Stimulated activated naive CD8-positive, alpha-beta T cell treated with anti-CD3 and anti-CD28 coated beads, Interleukin-15, Interleukin-2, amounts not matched to agents 100 U/mL and 50 U/mL, for 24 hours (primary cell): ENCODE measurements at regions not wholly inside any gene's neighbourhood (a gene's known extent, or its start where the extent isn't known, plus 50 kb on each side); places are given as distances from the start of the nearest gene placed in this dataset.
"Not testable (repeated sequence)": the region's sequence is repeated elsewhere in the genome, so short reads cannot be mapped to it uniquely, and the experiment has no call there.

Experiments used
- ATAC-seq: fragments of 150-1000 bp; cut with Tn5 transposase; one replicate; pipeline ENCODE4 v1.10.0; 2021
- DNase-seq: peaks from one replicate; pipeline ENCODE4 v3.0.0; 2021

DNA sequence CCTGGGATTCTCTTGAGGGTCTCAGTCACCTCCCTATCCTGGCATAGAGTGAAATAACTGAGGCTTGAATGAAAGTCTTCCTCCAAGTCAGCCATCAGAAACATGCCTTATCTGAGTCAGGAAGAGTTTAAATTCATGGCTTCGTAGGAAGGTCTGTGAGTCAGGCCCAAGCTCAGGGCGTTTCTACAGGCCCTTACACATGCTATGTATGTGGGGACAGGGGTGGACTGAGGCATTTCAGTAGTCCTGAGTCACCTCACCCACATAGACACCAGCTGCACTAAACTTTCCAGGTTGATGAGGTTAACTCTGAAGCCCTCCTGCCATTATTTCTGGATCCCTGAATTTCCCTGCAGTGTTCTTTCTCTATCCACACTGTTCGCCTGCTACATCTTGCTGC, 134.6 kb upstream of the RCN1 start:
- ATAC-seq (peak; percentile 61), DNase-seq (no peak)

GRCh38 chr11:31955838-31956237, 135.0 kb upstream of the RCN1 start:
- no peak for DNase-seq
- no peak for ATAC-seq

- no peak for ATAC-seq
- no peak for DNase-seq
These were observed 137.0 kb upstream of the RCN1 start for GRCh38 chr11:31953803-31954327.

- ATAC-seq = not testable (repeated sequence)
These were observed 138.6 kb upstream of the PAX6 start for GRCh38 chr11:31949733-31950200.

DNA sequence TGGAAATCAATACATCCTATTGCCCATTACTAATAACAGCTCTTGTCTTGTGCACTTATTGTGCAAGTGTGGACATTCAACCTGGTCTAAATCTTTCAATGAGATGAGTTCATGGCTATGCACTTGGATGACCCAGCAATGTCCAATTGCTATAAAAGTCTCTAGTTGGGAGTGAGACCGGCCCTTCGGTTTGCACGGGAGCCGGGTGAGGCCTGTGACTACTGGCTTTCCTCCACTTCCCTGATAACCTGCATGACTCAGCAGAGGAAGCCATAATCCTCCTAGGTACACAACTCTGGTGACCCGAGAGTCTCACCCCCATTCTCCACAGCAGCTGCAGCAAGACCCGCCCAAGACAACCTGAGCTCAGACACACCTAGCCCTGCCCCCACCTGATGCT, 135.9 kb upstream of the PAX6 start:
- ATAC-seq (no peak), DNase-seq (no peak)

More at GRCh38 chr11:31949733-31950200, 138.6 kb upstream of the PAX6 start:
- not testable (repeated sequence) for DNase-seq

DNA sequence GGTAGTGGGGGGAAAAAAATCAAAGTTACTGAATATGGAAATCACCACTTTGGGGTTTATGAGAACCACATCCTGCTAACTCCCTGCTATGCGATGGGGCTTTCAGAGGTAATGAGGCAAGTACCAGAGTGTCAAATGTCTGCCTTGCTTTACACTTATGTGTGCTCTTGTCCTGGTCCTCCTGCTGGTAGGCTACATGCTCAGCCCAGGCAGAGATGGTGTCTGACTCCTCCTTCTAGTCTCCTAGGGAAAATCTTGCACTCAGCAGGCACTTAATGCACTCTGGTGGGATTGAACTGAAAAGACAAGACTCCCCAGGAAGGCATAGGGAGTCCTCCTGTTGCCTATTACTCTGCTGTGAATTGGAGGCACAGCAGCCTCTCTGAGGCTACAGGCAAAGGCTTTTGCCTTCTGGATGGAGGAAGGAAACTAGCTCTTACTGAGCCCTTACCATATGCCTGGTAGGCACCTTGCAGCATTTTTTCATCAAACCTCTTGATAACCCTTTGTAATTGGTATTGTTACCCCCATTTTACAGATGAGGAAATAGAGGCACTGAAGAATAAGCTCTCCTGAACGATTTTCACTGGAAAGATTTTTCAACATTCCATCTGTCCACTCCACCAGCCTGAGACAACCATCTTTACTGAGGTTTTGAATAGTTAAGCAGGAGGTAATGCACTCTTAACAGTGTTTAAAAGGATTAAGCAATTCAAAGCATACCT, 132.1 kb upstream of the PAX6 start:
- DNase-seq (no peak), ATAC-seq (peak; percentile 61)

DNA sequence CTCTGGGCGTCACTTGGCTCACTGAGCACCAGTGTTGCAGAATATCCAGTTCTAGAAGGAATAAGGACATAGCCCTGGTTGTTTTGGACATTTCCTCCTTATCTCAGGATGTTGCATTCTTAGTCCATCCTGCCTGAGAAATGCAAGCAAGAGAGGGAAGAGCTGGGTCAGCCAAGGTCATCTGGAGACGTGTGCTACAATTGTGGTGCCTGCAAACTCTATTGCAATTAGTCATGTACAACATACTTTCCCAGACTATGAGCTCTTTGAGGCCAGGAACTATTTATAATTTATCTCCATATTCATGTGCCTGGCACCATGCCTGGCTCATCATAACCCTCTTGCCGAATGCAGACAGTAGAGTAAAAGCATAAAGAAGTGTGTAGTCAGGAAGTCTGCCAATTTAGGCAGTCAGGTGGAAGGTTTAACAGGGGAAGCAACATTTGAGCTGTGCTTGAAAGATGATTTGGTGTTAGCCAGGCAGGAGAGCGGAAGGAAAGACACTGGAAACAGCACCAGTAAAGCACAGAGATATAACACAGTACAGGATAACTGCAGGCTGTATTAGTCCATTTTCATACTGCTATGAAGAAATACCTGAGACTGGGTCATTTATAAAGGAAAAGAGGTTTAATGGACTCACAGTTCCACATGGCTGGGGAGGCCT, 129.4 kb upstream of the PAX6 start:
- no peak for DNase-seq

DNA sequence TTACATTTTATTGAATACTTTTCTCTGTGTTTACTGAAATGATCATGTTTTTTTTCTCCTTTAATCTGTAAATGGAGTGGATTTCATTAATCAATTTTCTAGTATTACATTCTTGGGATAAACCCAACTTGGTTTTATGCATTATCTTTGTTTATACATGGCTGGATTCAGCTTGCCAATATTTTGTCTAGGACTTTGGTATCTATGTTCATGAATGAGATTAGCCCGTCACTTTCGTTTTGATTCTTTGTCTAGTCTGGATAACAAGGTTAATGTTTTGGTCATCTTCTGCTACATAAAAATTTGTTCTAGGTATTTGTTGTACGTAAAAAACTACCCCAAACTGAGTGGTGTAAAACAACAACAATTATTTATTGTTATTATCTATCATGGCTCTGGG, 127.9 kb upstream of the PAX6 start:
- ATAC-seq (no peak), DNase-seq (no peak)

More for the DNA sequence above, 129.4 kb upstream of the PAX6 start:
- no peak for ATAC-seq

GRCh38 chr11:31936312-31936711, 125.2 kb upstream of the PAX6 start:
- DNase-seq (no peak), ATAC-seq (no peak)

DNA sequence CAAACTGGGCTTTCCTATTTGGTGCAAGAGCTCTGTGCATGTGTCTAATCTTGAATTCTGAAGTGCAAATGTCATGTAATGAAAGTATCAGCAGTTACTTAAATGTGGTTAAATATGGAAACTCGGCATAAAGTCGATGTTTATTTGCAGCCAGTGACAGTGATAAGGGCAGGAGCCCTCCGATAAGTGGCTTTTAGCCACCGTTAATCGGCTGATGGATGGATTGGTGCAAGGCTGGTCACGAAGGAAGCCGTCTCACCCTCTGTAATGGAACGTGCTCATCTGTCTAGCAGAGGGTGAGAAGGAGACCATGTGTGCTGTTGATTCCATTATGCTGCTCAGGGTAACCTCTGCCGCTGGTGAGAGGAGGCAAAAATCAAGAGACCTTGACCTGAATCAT, 121.8 kb upstream of the PAX6 start:
- no peak for ATAC-seq

DNA sequence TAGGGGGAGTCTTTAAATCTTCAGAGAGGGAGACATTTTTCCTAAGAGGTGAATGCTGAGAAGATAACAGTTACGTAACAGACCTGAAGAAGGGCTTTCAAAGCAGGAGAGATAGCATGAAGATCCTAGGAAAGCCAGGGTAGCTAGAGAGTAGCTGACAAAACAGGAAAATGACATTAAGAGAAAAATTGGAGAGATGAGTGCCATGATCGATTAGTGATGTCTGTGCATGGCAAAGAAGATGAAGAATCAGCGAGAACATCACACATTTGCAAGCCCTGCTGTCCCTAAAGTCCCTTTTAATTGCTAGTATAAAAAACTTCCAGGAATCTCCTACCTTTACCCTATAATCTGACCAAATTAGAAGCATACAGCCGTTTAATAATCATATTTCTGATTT, 116.9 kb upstream of the PAX6 start:
- ATAC-seq (no peak), DNase-seq (no peak)

More for the DNA sequence above, 121.8 kb upstream of the PAX6 start:
- DNase-seq = no peak

GRCh38 chr11:31926816-31927528, 115.8 kb upstream of the PAX6 start:
- DNase-seq (no peak), ATAC-seq (no peak)

- DNase-seq = no peak
- ATAC-seq = no peak
These were observed 115.0 kb upstream of the PAX6 start for GRCh38 chr11:31926106-31926505.

DNA sequence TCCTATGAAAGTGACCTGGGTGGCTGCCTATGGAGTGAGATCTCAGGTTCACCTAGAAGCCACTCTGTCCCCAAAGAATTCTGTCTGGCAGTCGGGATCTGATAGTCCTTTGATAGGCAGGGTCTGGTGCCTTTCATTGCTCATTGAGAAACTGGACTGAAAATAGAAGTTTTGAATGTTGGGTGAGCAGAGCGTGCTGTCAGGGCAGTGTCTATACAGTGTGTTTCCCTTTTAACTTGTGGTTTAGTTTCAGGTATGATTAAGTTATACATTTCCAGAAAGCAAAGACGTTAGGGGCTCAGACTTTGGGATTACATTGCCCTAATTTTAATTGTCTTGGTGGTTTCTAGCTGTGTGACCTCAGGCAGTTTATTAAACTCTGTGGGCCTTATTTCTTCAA, 111.3 kb upstream of the PAX6 start:
- no peak for DNase-seq
- no peak for ATAC-seq

DNA sequence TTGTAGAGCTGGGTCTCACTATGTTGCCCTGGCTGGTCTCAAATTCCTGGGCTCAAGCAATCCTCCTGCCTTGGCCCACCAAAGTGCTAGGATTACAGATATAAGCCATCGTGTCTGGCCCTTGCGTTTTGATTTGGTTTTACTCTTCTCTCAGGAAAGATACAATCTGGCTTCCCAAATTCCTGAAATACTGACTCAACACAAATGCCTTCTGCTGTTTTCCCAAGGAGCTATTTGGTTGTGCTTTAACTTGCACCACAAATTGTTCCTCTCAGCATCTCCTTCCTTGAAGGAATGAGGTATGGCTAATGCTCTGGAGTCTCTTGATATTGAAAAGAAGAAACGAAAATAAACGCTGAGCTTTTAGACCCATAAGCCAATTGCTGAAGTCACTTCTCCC, 110.0 kb upstream of the PAX6 start:
- ATAC-seq (no peak), DNase-seq (no peak)

DNA sequence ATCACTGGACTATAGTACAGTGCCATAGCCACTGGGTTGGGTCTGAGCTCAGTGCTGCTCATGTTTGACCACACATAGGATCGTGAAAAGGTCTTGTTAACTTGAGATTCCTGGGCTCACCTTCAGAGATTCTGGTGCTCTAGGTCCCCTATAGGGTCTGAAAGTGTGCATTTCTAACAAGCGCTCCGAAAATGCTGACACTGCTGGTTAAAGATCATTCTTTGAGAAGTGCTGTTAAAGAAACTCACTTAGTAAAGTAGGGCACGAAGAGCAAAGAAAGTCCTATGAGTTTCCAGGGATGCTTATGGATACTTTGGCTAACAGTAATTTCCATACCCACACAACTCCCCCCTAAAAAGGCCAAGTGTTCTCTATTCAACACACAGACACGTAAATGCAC, 108.1 kb upstream of the PAX6 start:
- DNase-seq (no peak), ATAC-seq (no peak)

GRCh38 chr11:31915867-31916266, 104.7 kb upstream of the PAX6 start:
- DNase-seq (no peak), ATAC-seq (no peak)

DNA sequence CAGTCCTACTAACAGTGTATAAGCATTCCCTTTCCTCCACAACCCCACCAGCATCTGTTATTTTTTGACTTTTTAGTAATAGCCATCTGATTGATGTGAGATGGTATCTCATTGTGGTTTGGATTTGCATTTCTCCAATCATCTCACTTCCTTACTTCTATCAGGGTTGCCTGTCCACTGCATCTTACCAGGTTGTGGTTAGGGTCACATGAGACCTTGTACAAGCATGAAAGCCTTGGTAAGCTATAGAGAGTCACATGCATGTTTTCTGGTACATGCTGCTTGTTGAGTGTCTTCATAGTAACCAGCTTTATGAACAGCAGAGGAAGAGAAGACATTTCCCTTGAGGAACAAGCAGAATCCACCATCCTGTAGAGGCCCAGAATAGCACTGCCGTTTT, 102.9 kb upstream of the PAX6 start:
- no peak for DNase-seq
- no peak for ATAC-seq

DNA sequence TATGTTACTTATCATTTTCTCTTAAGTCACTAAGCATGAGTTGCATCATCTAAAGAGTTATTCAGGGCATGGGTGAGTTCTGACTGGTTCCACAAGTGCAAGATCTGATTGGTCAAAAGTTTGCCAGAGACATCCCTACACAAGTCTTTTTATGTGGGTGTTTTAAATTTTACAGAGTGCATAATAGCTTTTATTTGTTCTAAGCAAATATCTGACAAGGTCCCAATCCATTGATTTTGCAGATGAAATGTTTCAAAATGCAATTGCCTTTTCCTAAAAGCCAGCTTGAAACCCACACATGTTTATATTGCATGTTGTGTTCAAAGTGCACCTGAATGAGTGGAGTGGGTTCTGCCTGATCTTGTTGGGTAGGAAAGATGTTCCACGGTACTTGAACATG, 101.7 kb upstream of the PAX6 start:
- DNase-seq (no peak), ATAC-seq (no peak)

GRCh38 chr11:31910950-31911576, 99.9 kb upstream of the PAX6 start:
- ATAC-seq (no peak), DNase-seq (no peak)

GRCh38 chr11:31903225-31904074, 92.3 kb upstream of the PAX6 start:
- no peak for DNase-seq

DNA sequence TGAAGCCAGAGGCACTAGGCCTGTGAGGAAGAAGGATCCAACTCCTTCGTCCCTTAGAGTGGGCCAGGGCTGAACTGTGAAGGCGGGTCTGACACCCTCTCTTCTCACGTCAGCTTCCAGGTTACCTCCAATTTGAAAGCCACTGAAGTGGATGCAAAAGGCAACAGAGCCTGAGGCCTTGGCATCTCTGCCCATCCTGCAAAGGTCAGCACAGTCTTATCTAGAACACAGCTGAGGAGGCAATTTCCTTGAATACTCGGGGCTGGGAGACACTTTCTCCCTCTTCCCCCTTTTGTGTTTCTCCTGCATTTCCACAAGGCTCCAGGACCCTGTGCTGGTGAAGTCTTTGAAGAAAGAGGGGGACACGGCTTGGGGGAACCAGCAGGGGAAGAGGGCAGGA, 91.6 kb upstream of the PAX6 start:
- ATAC-seq = no peak
- DNase-seq = no peak

More at GRCh38 chr11:31903225-31904074, 92.3 kb upstream of the PAX6 start:
- no peak for ATAC-seq
